GM12878 (cell line): ENCODE measurements at regions not wholly inside any gene's neighbourhood (a gene's known extent, or its start where the extent isn't known, plus 50 kb on each side); places are given as distances from the start of the nearest gene placed in this dataset.

Source experiments
- RB1 ChIP-seq: fragments of 450-650 bp; formaldehyde crosslinking; IDR thresholded peaks from 2 replicates; pipeline ENCODE4 v1.6.1; 2017; ENCODE audit warnings: mild to moderate bottlenecking, borderline replicate concordance
- TAF1 ChIP-seq: IDR thresholded peaks from 2 replicates; pipeline ENCODE4 v1.6.1; 2011; ENCODE audit warnings: mild to moderate bottlenecking, low read depth, low read length, borderline replicate concordance
- ZNF24 ChIP-seq: fragments of 450-650 bp; IDR thresholded peaks from 2 replicates; pipeline ENCODE4 v1.6.1; 2017; ENCODE audit warnings: antibody characterized with exemption, mild to moderate bottlenecking

GRCh38 chr2:16005816-16006536, 65.6 kb downstream of the MYCN start:
- TF ChIP-seq TAF1 (no peak), RB1 (no peak), ZNF24 (no peak)
